Smooth muscle cell (in vitro differentiated cells): ENCODE measurements at regions not wholly inside any gene's neighbourhood (a gene's known extent, or its start where the extent isn't known, plus 50 kb on each side); places are given as distances from the start of the nearest gene placed in this dataset.

Experiments used
- DNase-seq: peaks from one replicate; lab custom pipeline; 2025; ENCODE audit not compliant: unreplicated experiment; lab: John Stamatoyannopoulos, UW
- H2AFZ ChIP-seq: fragments of 200-600 bp; sonication (generic); 2 replicates; pipeline ENCODE4 v1.6.0; 2016; ENCODE audit warnings: antibody characterized with exemption, low read depth, mild to moderate bottlenecking
- H3F3A ChIP-seq: fragments of 200-600 bp; sonication (generic); 2 replicates; pipeline ENCODE4 v1.6.0; 2017; ENCODE audit warnings: antibody characterized with exemption, low read depth
- H3K27ac ChIP-seq: fragments of 200-600 bp; sonication (generic); 2 replicates; pipeline ENCODE4 v1.5.1; 2016; ENCODE audit warnings: low read depth, mild to moderate bottlenecking
- H3K27me3 ChIP-seq: fragments of 200-600 bp; sonication (generic); 2 replicates; pipeline ENCODE4 v1.6.1; 2016; ENCODE audit warnings: low read depth, mild to moderate bottlenecking
- H3K36me3 ChIP-seq: fragments of 200-600 bp; sonication (generic); 2 replicates; pipeline ENCODE4 v1.5.1; 2016; ENCODE audit warnings: low read depth
- H3K4me1 ChIP-seq: fragments of 200-600 bp; sonication (generic); 2 replicates; pipeline ENCODE4 v1.5.1; 2016; ENCODE audit warnings: low read depth
- H3K4me2 ChIP-seq: fragments of 200-600 bp; sonication (generic); 2 replicates; pipeline ENCODE4 v1.6.0; 2016; ENCODE audit warnings: mild to moderate bottlenecking
- H3K4me3 ChIP-seq: fragments of 200-600 bp; sonication (generic); 2 replicates; pipeline ENCODE4 v1.5.1; 2016; ENCODE audit warnings: mild to moderate bottlenecking
- H3K79me2 ChIP-seq: fragments of 200-600 bp; sonication (generic); 2 replicates; pipeline ENCODE4 v1.6.0; 2016; ENCODE audit warnings: low read depth, mild to moderate bottlenecking
- H3K9ac ChIP-seq: fragments of 200-600 bp; sonication (generic); 2 replicates; pipeline ENCODE4 v1.6.0; 2016; ENCODE audit warnings: low read depth
- H3K9me3 ChIP-seq: fragments of 200-600 bp; sonication (generic); replicated peaks from 2 replicates; pipeline ENCODE4 v1.5.1; 2016; ENCODE audit warnings: low read depth
- H4K20me1 ChIP-seq: fragments of 200-600 bp; sonication (generic); 2 replicates; pipeline ENCODE4 v1.6.0; 2016; ENCODE audit warnings: low read depth
- CTCF ChIP-seq: fragments of 200-600 bp; sonication (generic); IDR thresholded peaks from 2 replicates; pipeline ENCODE4 v1.5.1; 2017; ENCODE audit warnings: borderline replicate concordance, mild to moderate bottlenecking, antibody characterized with exemption; ENCODE audit not compliant: insufficient read depth, poor library complexity, severe bottlenecking
- WGBS: methylation state at CpG from one replicate; pipeline ENCODE4 v1.1.7; 2016; ENCODE audit warnings: low lambda C conversion rate; 5-methylcytosine and 5-hydroxymethylcytosine counted together

GRCh38 chr11:71355281-71355680 lies 92.9 kb downstream of the DHCR7 start:
- H3K36me3 ChIP-seq: no peaks in the 10 kb centered on the region
- no peak for DNase-seq
- H3F3A ChIP-seq: no peaks in the 10 kb centered on the region
- H3K27ac ChIP-seq: no peak overlapping the region
- no peaks in the 10 kb centered on the region for H3K9me3 ChIP-seq
- H3K4me3 ChIP-seq: no peak overlapping the region
- no peak overlapping the region for H2AFZ ChIP-seq
- no peak overlapping the region for H3K9ac ChIP-seq
- 93% methylated on average over 2 of the region's 2 CpGs for WGBS
- no peaks in the 10 kb centered on the region for H3K79me2 ChIP-seq
- H3K4me2 ChIP-seq: no peak overlapping the region
- no peaks in the 10 kb centered on the region for H4K20me1 ChIP-seq
- H3K27me3 ChIP-seq: no peaks in the 10 kb centered on the region
- TF ChIP-seq CTCF: no peak
- H3K4me1 ChIP-seq: no peaks in the 10 kb centered on the region

- H3K79me2 ChIP-seq: no peaks in the 10 kb centered on the region
- DNase-seq: no peak
- WGBS: 77% methylated on average over 4 of the region's 4 CpGs
Measured at GRCh38 chr11:71354394-71355105, 93.6 kb downstream of the DHCR7 start.

DNA sequence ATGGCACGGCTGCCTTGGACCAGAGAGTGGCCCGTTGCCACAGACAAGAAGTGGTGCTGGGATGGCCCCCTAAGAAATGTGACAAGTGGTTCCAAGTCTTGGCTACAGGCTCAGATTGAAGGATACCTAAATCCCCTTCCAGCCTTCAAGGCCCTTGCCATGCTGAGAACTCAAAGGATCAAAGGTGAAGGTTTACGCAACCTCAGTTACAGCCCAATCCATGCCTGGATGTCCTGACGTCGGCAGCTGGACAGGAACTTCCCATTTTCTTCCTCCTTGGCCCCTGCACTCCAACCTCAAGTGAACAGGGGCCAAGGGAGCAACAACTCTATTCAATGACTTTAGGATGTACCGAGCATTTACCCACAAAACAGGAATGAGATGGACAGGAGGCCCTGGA lies 95.4 kb downstream of the DHCR7 start:
- WGBS: 94% methylated on average over 6 of the region's 6 CpGs
- no peaks in the 10 kb centered on the region for H3K36me3 ChIP-seq
- no peaks in the 10 kb centered on the region for H3K79me2 ChIP-seq
- no peak overlapping the region for H3K27ac ChIP-seq
- no peak for TF ChIP-seq CTCF
- H3K4me2 ChIP-seq: no peak overlapping the region
- peaks cover 17% of the 10 kb centered on the region for H3K27me3 ChIP-seq
- no peak overlapping the region for H3K9ac ChIP-seq
- H2AFZ ChIP-seq: no peak overlapping the region
- no peak overlapping the region for H3K4me3 ChIP-seq
- H3F3A ChIP-seq: no peaks in the 10 kb centered on the region
- DNase-seq: no peak
- H3K4me1 ChIP-seq: no peaks in the 10 kb centered on the region
- H3K9me3 ChIP-seq: no peaks in the 10 kb centered on the region
- no peaks in the 10 kb centered on the region for H4K20me1 ChIP-seq

More at GRCh38 chr11:71354394-71355105, 93.6 kb downstream of the DHCR7 start:
- TF ChIP-seq CTCF: no peak
- Histone ChIP-seq H3K9ac (no peak overlapping the region), H3F3A (no peaks in the 10 kb centered on the region), H4K20me1 (no peaks in the 10 kb centered on the region), H3K4me1 (no peaks in the 10 kb centered on the region), H3K36me3 (no peaks in the 10 kb centered on the region), H3K27me3 (peaks cover 5% of the 10 kb centered on the region), H3K4me3 (no peak overlapping the region), H2AFZ (no peak overlapping the region), H3K4me2 (no peak overlapping the region), H3K9me3 (no peaks in the 10 kb centered on the region), H3K27ac (no peak overlapping the region)

DNA sequence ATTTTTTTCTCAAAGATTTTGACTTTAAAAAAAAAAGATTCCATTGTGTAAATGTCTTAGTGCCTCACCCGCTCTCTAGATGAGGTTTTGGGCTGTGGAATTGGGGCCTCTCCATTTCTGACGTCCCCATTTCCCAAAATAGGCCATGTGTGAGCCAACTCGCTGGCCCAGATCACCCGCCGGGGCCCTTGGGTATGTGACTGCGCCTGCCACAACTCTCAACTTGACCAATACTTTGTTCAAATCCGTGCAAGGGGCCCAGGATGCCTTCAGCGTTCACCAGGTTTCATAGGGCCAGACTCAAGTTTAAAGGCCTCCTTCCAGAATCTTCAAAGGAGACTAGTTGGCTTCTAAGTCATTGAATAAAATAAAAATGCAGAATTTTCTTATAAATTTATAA lies 96.0 kb downstream of the DHCR7 start:
- Histone ChIP-seq H2AFZ (no peak overlapping the region), H3K4me2 (no peak overlapping the region), H4K20me1 (no peaks in the 10 kb centered on the region), H3K4me1 (no peaks in the 10 kb centered on the region), H3K9ac (no peak overlapping the region), H3K4me3 (no peak overlapping the region), H3F3A (no peaks in the 10 kb centered on the region), H3K9me3 (no peaks in the 10 kb centered on the region), H3K27me3 (peaks cover 22% of the 10 kb centered on the region), H3K27ac (no peak overlapping the region), H3K36me3 (no peaks in the 10 kb centered on the region), H3K79me2 (no peaks in the 10 kb centered on the region)
- DNase-seq: no peak
- WGBS: 79% methylated on average over 8 of the region's 8 CpGs
- TF ChIP-seq CTCF: no peak
